Adrenal gland (tissue), 9 donors: ENCODE measurements at regions not wholly inside any gene's neighbourhood (a gene's known extent, or its start where the extent isn't known, plus 50 kb on each side); places are given as distances from the start of the nearest gene placed in this dataset.

Experiments used
- DNase-seq, 7 donors: peaks; one replicate each; pipeline ENCODE4 v3.0.0-alpha.2; 2019 to 2020
- H3K27ac ChIP-seq, 5 donors: fragments of 200-600 bp; sonication (generic) in 4 of 5; 1 replicate in 3 of 5; 2 replicates in 2 of 5; pipeline versions ENCODE4 v1.5.1 to v1.8.0; 2016 to 2020; ENCODE audit warnings: mild to moderate bottlenecking in 1 of 5
- H3K27me3 ChIP-seq: fragments of 200-600 bp; 2 replicates; pipeline ENCODE4 v1.8.0; 2021
- H3K36me3 ChIP-seq, 2 donors: fragments of 200-600 bp; replicated peaks in 1 of 2; 1 replicate in 1 of 2; 2 replicates in 1 of 2; pipeline versions ENCODE4 v1.5.1 to v1.8.0; 2018 to 2022
- H3K4me1 ChIP-seq, 2 donors: fragments of 200-600 bp; replicated peaks in 1 of 2; 1 replicate in 1 of 2; 2 replicates in 1 of 2; pipeline versions ENCODE4 v1.5.1 to v1.8.0; 2018 to 2021
- H3K4me3 ChIP-seq, 4 donors: fragments of 200-600 bp; sonication (generic) in 3 of 4; one replicate each; pipeline ENCODE4 v1.5.1; 2016 to 2018
- H3K9me3 ChIP-seq, 3 donors: fragments of 200-600 bp; sonication (generic) in 1 of 3; replicated peaks in 1 of 3; 1 replicate in 2 of 3; 2 replicates in 1 of 3; pipeline versions ENCODE4 v1.5.1 to v1.8.0; 2016 to 2021
- CTCF ChIP-seq, 6 experiments: fragments of 450-650 bp in 4 of 6; fragments of 200-600 bp in 2 of 6; sonication (generic) in 1 of 6; IDR thresholded peaks; 1 replicate in 5 of 6; 2 replicates in 1 of 6; pipeline versions ENCODE4 v1.5.1 to v1.8.0; 2016 to 2021; ENCODE audit warnings: antibody characterized with exemption in 6 of 6, mild to moderate bottlenecking in 2 of 6, moderate library complexity in 1 of 6
- POLR2A ChIP-seq, 2 donors: fragments of 450-650 bp; IDR thresholded peaks; one replicate each; pipeline ENCODE4 v1.6.1; 2017; ENCODE audit warnings: antibody characterized with exemption in 2 of 2, mild to moderate bottlenecking in 2 of 2, moderate library complexity in 1 of 2
- WGBS, 4 donors: extraction: QIAGEN DNeasy Blood & Tissue Kit in 2 of 4; methylation state at CpG; one replicate each; pipeline versions ENCODE4 v1.1.5 to v1.1.7; 2013 to 2017; 5-methylcytosine and 5-hydroxymethylcytosine counted together
- intact Hi-C, 2 donors: fragments of 100-400 bp; cut with DNase I; formaldehyde crosslinking; loops; one replicate each; pipeline versions ENCODE4 v1.14.1 to v1.15.0; 2022 to 2023
- donor health status: healthy with polysubstance abuse.
- donor health status: Bipolar disorder and iron deficiency.
- donor health status: DM: yes; HTN: yes; CAD: no.
- donor health status: DM: no; HTN: no; CAD: no.
- donor health status: DM: no; HTN: no; CAD: no.

- H3K27ac ChIP-seq = no peak overlapping the region
- no peaks in the 10 kb centered on the region for H3K27me3 ChIP-seq
- intact Hi-C loops = no loop called here
- TF ChIP-seq POLR2A (IDR thresholded peaks at IDR 0.05) (no peak), CTCF (IDR thresholded peaks at IDR 0.05) (no peak)
- H3K4me1 ChIP-seq = no peaks in the 10 kb centered on the region
- DNase-seq = no peak
- no peaks in the 10 kb centered on the region for H3K36me3 ChIP-seq
- H3K9me3 ChIP-seq = no peaks in the 10 kb centered on the region
- H3K4me3 ChIP-seq = no peak overlapping the region
- 92 to 95% (median 92%) methylated on average over 2 of the region's 2 CpGs for WGBS, 4 donors
These were observed 71.3 kb upstream of the STT3B start for GRCh38 chr3:31461426-31461825.

GRCh38 chr3:31462050-31462569 is 70.6 kb upstream of the STT3B start:
- Histone ChIP-seq H3K4me3 (no peak overlapping the region), H3K9me3 (no peaks in the 10 kb centered on the region), H3K27ac (no peak overlapping the region), H3K27me3 (no peaks in the 10 kb centered on the region), H3K4me1 (no peaks in the 10 kb centered on the region), H3K36me3 (no peaks in the 10 kb centered on the region)
- no peak for DNase-seq
- 56 to 65% (median 60%) methylated on average over 4 of the region's 4 CpGs for WGBS, 4 donors
- TF ChIP-seq CTCF (IDR thresholded peaks at IDR 0.05) (no peak), POLR2A (IDR thresholded peaks at IDR 0.05) (no peak)
- intact Hi-C loops = no loop called here

GRCh38 chr3:31465999-31466398 is 66.7 kb upstream of the STT3B start:
- no peak overlapping the region for H3K4me3 ChIP-seq
- no peak overlapping the region for H3K27ac ChIP-seq
- H3K27me3 ChIP-seq = no peaks in the 10 kb centered on the region
- intact Hi-C loops = no loop called here
- H3K9me3 ChIP-seq = no peaks in the 10 kb centered on the region
- no peaks in the 10 kb centered on the region for H3K36me3 ChIP-seq
- TF ChIP-seq CTCF (IDR thresholded peaks at IDR 0.05) (no peak), POLR2A (IDR thresholded peaks at IDR 0.05) (no peak)
- H3K4me1 ChIP-seq = no peaks in the 10 kb centered on the region
- no peak for DNase-seq

- no peak overlapping the region for H3K27ac ChIP-seq
- DNase-seq = no peak
- 78 to 90% (median 81%) methylated on average over 2 of the region's 2 CpGs for WGBS, 4 donors
These were observed 65.9 kb upstream of the STT3B start for GRCh38 chr3:31466866-31467265.

More at GRCh38 chr3:31466866-31467265, 65.9 kb upstream of the STT3B start:
- Histone ChIP-seq H3K4me1 (no peaks in the 10 kb centered on the region), H3K27me3 (no peaks in the 10 kb centered on the region), H3K9me3 (no peaks in the 10 kb centered on the region), H3K4me3 (no peak overlapping the region), H3K36me3 (no peaks in the 10 kb centered on the region)
- no peak for TF ChIP-seq POLR2A (IDR thresholded peaks at IDR 0.05)
- TF ChIP-seq CTCF (IDR thresholded peaks at IDR 0.05) = no peak
- intact Hi-C loops = no loop called here
